HG02973 (cell line): ENCODE measurements at regions not wholly inside any gene's neighbourhood (a gene's known extent, or its start where the extent isn't known, plus 50 kb on each side); places are given as distances from the start of the nearest gene placed in this dataset.
"Not testable (repeated sequence)": the region's sequence is repeated elsewhere in the genome, so short reads cannot be mapped to it uniquely, and the experiment has no call there.

Experiments
- ATAC-seq: cut with Tn5 transposase; IDR thresholded peaks from one replicate; pipeline ENCODE4 v1.9.1; 2021; ENCODE audit warnings: moderate library complexity; ENCODE audit not compliant: unreplicated experiment

- ATAC-seq, result no peak
Observed at GRCh38 chr13:66154354-66154753, 1075.8 kb downstream of the PCDH9 start.

DNA sequence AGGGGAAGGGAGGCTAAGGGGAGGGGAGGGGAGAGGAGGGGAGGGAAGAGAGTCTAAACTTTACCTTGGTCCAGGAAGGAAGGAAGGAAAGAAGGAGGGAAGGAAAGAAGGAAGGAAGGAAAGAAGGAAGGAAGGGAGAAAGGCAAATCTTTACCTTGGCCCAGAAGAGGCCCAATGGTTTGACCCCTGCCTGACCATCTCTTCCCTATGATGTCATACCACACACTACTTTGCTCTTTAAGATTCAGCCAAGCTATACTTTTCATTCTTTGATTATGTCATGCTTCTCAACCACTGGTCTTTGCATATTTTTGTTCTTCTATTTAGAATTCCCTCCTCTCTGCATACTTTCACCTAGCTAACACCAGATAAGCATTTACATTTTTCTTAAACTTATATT, 1077.5 kb downstream of the PCDH9 start:
- ATAC-seq, result no peak

DNA sequence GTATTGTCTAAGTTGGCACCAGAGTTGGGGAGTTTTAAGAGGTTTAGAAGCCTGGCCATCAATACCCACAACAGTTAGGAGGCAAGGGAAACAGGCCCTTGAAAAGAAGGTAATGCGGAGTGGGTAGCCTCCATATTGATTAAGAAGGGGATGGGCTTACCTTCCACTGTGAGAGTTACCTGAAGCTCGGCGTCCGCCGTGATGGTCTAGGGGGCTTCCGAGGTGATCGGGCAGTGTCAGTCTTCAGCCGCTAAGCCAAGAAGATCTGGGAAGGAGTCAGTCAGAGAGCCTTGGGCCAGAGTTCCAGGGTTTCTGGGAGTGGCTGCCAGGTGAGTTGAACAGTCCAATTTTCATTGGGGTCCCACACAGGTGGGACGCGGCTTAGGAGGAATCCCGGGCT, 1085.8 kb downstream of the PCDH9 start:
- not testable (repeated sequence) for ATAC-seq

- no peak for ATAC-seq
Observed at GRCh38 chr13:66139701-66140100, 1090.4 kb downstream of the PCDH9 start.

DNA sequence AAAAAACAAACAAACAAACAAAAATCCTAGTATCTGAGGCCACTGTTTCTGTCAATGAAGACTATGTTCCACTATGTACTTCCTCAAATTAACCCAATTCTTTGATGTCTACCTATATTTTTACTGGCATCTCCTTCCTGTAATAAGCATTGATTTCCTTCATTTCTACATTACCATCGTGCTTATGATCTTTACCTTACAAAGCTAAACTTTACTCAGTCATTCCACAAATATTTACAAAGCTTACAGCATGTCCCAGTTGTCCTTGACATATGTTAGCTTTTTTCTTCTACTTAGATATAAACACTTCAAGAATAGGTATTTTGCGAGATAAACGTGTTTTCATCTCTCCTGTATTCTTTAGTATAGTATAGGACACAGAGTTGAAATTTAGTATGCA, 1090.9 kb downstream of the PCDH9 start:
- ATAC-seq, result no peak

DNA sequence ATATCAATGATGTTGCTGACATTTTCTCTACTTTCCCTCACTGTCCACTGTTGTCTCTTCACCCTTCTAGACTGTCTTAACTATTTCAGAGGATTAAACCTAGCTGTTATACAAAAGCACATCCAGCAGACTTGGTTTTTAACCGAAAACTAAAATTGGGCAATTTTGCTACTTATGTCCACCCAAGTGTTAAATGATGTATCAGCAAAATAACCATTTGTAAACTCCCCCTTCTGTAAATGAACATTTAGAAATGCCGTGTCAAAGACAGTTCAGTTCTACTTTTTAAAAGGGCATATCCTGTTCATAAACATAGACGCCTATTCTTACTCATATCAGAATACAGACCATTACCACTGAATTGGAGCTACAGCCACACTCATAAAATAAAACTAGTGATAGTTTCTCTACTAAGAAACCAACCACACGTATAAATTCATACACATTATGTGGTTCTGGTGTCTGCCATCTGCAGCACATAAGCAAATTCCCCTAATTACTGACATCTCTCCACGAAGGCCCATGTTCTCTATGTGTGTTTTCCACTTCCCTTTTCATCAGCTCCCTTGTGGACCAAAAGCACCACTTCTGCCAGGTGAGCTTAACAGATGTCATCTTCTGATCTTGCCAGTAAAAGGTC, 1091.8 kb downstream of the PCDH9 start:
- ATAC-seq, result peak; percentile 91

DNA sequence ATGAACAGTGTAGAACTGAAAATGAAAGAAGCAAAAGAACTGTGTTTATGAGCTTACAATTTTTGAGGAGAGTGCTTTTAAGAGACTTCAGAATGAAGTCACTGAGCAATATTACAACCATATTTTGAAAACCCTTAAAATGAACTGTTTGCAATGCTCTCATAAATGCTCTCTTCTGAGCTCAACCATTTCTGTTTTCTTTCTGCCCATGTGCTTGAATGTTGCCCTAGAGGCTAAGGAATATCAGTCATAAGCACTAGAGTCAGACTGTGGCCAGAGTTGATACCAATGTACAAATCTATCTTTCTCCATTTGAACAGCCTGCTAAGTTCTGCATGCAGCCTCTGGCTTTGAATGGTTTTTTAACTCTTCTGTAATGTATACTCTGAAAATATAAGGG, 1092.8 kb downstream of the PCDH9 start:
- no peak for ATAC-seq

- peak; percentile 90 for ATAC-seq
Observed at GRCh38 chr13:66128692-66129269, 1101.4 kb downstream of the PCDH9 start.

GRCh38 chr13:66128201-66128600, 1101.9 kb downstream of the PCDH9 start:
- ATAC-seq, result no peak

- ATAC-seq, result no peak
Observed at GRCh38 chr13:66117563-66117962, 1112.6 kb downstream of the PCDH9 start.

GRCh38 chr13:66113882-66114526, 1116.1 kb downstream of the PCDH9 start:
- no peak for ATAC-seq

DNA sequence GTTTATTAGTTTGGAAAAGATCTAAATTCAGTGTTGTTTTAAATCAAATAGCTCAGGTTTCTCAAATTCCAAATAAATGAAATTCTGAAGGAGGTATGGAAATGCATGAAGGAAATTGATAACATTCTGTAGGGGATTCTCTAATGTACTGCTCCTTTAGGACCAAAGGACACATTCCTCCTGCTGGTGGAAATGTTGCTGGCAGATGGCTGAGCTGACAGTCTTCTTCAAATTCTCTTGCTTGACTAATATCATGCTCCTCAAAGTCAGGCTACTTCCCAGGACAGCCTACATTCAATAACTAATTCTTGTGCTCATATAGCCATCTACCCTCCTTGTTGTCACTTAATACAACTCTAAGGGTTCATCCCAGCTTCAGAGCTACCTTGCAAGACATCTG, 1118.5 kb downstream of the PCDH9 start:
- no peak for ATAC-seq

DNA sequence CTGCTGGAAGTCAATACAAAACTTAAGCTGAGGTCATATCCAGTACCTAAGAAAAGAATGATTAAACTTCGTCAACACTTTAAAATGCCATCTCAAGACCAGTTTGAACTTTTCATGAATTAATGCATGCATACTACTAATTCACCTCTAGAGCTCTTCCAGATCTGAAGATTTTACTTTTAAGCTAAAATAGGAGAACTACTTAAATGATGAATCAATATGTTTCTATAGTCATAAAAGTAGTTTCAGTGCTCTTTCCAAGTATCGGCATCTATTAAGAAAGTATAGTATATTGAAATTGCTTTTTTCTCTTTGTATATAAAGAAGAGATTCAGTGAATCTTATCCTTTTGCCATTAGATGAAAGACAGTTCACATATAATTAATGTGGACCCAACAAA, 1123.9 kb downstream of the PCDH9 start:
- ATAC-seq, result no peak

DNA sequence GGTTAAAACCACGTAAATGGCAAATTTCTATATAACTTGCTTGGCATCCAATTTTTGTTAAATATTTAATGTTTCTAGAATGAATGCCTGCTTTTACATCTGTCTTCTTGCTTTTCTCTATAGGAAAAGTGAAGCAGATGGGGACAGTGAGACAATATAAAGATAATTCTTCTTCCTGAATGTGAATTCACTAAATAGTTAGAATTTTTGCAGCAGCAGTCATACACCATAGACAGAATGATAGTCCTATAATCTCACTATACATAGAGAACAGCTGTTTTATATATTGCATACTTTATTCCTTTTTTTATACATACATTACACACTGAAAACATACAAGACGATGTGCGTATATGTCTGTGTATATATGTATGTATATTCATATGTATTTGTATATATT, 1127.3 kb downstream of the PCDH9 start:
- no peak for ATAC-seq

- ATAC-seq, result no peak
Observed at GRCh38 chr13:66099825-66100224, 1130.3 kb downstream of the PCDH9 start.

GRCh38 chr13:66098931-66099628, 1131.1 kb downstream of the PCDH9 start:
- no peak for ATAC-seq

DNA sequence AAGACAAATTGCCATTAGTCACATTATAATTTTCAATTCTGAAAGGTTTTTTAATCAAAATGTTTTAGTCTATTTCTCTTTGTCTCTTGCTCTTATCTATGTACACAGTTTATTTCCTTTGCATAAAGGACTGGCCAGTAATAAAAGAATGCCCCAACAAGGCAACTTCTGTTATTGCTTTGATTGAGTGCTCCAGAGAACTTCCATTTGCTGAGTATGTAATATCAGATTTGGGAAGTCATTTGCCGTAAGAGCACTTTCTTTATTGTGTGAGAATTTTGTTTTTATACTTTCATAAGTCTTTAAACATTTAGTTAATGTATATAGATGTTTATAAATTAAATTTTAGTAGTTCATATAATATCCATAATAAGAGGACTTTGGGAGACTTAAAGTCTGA, 1140.4 kb downstream of the PCDH9 start:
- no peak for ATAC-seq

GRCh38 chr13:66087269-66087710, 1142.8 kb downstream of the PCDH9 start:
- ATAC-seq, result no peak

GRCh38 chr13:66077132-66077689, 1152.9 kb downstream of the PCDH9 start:
- ATAC-seq, result no peak

DNA sequence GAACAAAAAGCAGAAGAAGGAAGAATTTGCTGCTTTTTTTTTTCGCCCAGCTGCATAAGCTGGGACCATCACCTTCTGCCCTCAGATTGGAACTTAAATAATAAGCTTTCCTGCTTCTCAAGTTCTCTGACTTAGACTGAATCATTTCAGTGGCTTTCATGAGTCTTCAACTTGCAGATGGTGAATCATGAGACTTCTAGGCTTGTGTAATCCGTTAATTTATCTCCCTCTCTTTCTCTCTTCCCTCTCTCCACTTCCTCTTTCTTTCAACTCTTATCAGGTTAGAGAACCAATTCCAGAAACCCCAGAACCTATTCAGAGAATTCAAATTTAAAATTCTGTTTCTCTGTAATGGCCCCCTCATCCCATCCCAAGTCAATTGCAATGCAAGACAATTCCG, 1153.7 kb downstream of the PCDH9 start:
- ATAC-seq, result no peak

DNA sequence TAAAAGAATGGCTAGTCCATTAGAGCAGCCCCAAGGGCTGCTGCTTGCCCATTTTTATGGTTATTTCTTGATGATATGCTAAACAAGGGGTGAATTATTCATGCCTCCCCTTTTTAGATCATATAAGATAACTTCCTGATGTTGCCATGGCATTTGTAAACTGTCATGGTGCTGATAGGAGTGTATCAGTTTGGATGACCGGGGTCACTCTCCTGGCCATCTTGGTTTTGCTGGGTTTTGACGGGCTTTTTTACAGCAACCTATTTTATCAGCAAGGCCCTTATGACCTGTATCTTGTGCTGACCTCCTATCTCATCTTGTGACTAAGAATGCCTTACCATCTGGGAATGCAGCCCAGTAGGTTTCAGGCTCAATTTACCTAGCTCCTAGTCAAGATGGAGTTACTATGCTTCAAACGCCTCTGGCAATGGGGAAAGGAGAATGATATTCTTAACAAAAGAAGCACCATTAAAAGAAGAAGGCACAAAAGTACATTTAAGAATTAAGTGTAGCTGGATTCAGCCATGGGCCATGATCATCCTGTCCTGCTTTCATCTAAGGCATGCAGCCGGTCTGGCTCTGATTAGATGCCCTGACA, 1156.0 kb downstream of the PCDH9 start:
- ATAC-seq, result no peak
